ENCODE measurements at regions not wholly inside any gene's neighbourhood (a gene's known extent, or its start where the extent isn't known, plus 50 kb on each side); places are given as distances from the start of the nearest gene placed in this dataset.

- no peak for TF ChIP-seq ATF3 (IDR thresholded peaks at IDR 0.05)
- TF ChIP-seq SP1 (IDR thresholded peaks at IDR 0.05; ENCODE audit: low read depth) = no peak
- TF ChIP-seq EZH2 (IDR thresholded peaks at IDR 0.05) = no peak
- no peak for TF ChIP-seq YY1 (IDR thresholded peaks at IDR 0.05; ENCODE audit: extremely low read depth, insufficient replicate concordance, low read depth, low read length)
- TF ChIP-seq CTCF (IDR thresholded peaks at IDR 0.05 in 2 of 3, conservative IDR thresholded peaks at IDR 0.05 in 1 of 3; ENCODE audit: borderline replicate concordance in 1 of 3, insufficient read depth in 1 of 3, low read depth in 2 of 3, low read length in 2 of 3) = peak in 2 of 3 experiments; percentile 40 to 45; a peak in 3 of 6 replicates
- TF ChIP-seq SRF (IDR thresholded peaks at IDR 0.05; ENCODE audit: low read depth) = no peak
- TF ChIP-seq POLR2A (IDR thresholded peaks at IDR 0.05; ENCODE audit: borderline replicate concordance, extremely low read depth, insufficient read depth, insufficient read length) = no peak
- no peak for TF ChIP-seq REST (IDR thresholded peaks at IDR 0.05; ENCODE audit: low read depth)
- no peak for TF ChIP-seq POLR2AphosphoS5 (IDR thresholded peaks at IDR 0.05; ENCODE audit: low read depth, low read length)
- TF ChIP-seq ZNF274 (IDR thresholded peaks at IDR 0.05; ENCODE audit: low read depth, low read length) = no peak
Measured at GRCh38 chr2:145186303-145186702, 666.4 kb upstream of the ZEB2 start.
